OCI-LY1 (cell line): ENCODE measurements at regions not wholly inside any gene's neighbourhood (a gene's known extent, or its start where the extent isn't known, plus 50 kb on each side); places are given as distances from the start of the nearest gene placed in this dataset.

Experiments
- EZH2 ChIP-seq: fragments of 200-600 bp; sonication (generic), shearing (Covaris generic); IDR thresholded peaks from 2 replicates; pipeline ENCODE4 v1.8.0; 2017; ENCODE audit warnings: borderline replicate concordance, mixed run types, mild to moderate bottlenecking, antibody characterized with exemption, low read length, moderate library complexity, mixed read lengths
- TF ChIP-seq, protein P1 (sequence below): fragments of 200-600 bp; sonication (generic), shearing (Covaris generic); IDR thresholded peaks from 2 replicates; pipeline ENCODE4 v1.5.1; 2017; ENCODE audit warnings: mild to moderate bottlenecking, antibody characterized with exemption, low read length, moderate library complexity, mixed read lengths

DNA sequence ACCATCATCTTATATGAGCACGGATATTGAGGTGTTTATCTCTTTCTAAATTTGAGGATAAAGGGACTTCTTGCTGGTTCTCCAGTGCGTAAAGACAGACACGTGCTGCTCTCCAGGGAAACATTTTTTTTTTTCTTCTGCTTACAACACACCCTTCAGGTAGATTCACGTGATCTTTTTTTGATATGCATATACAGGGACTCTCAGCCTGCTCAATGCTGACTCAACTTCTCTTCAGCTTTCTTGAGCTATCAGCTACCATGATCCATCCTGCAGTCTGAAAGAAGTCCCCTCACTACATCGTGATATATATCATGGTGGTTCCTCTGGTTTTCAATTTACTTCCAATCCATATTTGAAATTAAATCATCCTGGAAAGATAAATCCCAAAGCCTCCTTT lies 87.1 kb upstream of the SLITRK3 start:
- TF ChIP-seq, protein P1, sequence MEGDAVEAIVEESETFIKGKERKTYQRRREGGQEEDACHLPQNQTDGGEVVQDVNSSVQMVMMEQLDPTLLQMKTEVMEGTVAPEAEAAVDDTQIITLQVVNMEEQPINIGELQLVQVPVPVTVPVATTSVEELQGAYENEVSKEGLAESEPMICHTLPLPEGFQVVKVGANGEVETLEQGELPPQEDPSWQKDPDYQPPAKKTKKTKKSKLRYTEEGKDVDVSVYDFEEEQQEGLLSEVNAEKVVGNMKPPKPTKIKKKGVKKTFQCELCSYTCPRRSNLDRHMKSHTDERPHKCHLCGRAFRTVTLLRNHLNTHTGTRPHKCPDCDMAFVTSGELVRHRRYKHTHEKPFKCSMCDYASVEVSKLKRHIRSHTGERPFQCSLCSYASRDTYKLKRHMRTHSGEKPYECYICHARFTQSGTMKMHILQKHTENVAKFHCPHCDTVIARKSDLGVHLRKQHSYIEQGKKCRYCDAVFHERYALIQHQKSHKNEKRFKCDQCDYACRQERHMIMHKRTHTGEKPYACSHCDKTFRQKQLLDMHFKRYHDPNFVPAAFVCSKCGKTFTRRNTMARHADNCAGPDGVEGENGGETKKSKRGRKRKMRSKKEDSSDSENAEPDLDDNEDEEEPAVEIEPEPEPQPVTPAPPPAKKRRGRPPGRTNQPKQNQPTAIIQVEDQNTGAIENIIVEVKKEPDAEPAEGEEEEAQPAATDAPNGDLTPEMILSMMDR = no peak
- TF ChIP-seq EZH2 = no peak
